ENCODE measurements at regions not wholly inside any gene's neighbourhood (a gene's known extent, or its start where the extent isn't known, plus 50 kb on each side); places are given as distances from the start of the nearest gene placed in this dataset.

- peak; percentile 7 for DNase-seq (ENCODE audit: low spot score)
These were observed 120.7 kb upstream of the LINGO1 start for GRCh38 chr15:77753281-77753873.

- DNase-seq (ENCODE audit: low spot score), result no peak
These were observed 117.4 kb upstream of the LINGO1 start for GRCh38 chr15:77749998-77750540.

- no peak for DNase-seq (ENCODE audit: low spot score)
These were observed 116.7 kb upstream of the LINGO1 start for GRCh38 chr15:77749236-77749997.

- DNase-seq (ENCODE audit: low spot score), result no peak
These were observed 115.7 kb upstream of the LINGO1 start for GRCh38 chr15:77748078-77749064.

- DNase-seq (ENCODE audit: low spot score), result no peak
These were observed 114.7 kb upstream of the LINGO1 start for GRCh38 chr15:77747175-77748077.

GRCh38 chr15:77746254-77747174, 113.8 kb upstream of the LINGO1 start:
- no peak for DNase-seq (ENCODE audit: low spot score)

GRCh38 chr15:77744398-77744797, 111.7 kb upstream of the LINGO1 start:
- DNase-seq (ENCODE audit: low spot score), result no peak

GRCh38 chr15:77742570-77742969, 109.9 kb upstream of the LINGO1 start:
- no peak for DNase-seq (ENCODE audit: low spot score)

GRCh38 chr15:77742127-77742526, 109.4 kb upstream of the LINGO1 start:
- DNase-seq (ENCODE audit: low spot score), result no peak

- DNase-seq (ENCODE audit: low spot score), result no peak
These were observed 108.4 kb upstream of the LINGO1 start for GRCh38 chr15:77741106-77741505.

GRCh38 chr15:77739591-77740378, 107.1 kb upstream of the LINGO1 start:
- no peak for DNase-seq (ENCODE audit: low spot score)

- DNase-seq (ENCODE audit: low spot score), result no peak
These were observed 106.0 kb upstream of the LINGO1 start for GRCh38 chr15:77738441-77739302.

GRCh38 chr15:77738038-77738370, 105.3 kb upstream of the LINGO1 start:
- DNase-seq (ENCODE audit: low spot score), result no peak

- DNase-seq (ENCODE audit: low spot score), result no peak
These were observed 104.7 kb upstream of the LINGO1 start for GRCh38 chr15:77737238-77738037.

- DNase-seq (ENCODE audit: low spot score), result no peak
These were observed 101.6 kb upstream of the LINGO1 start for GRCh38 chr15:77734306-77734705.

GRCh38 chr15:77733579-77734300, 101.0 kb upstream of the LINGO1 start:
- no peak for DNase-seq (ENCODE audit: low spot score)

All from COLO829 (cell line).